DMS153 (cell line): ENCODE measurements at regions not wholly inside any gene's neighbourhood (a gene's known extent, or its start where the extent isn't known, plus 50 kb on each side); places are given as distances from the start of the nearest gene placed in this dataset.

Experiments used
- DNase-seq: peaks from one replicate; lab custom pipeline; 2025; lab: John Stamatoyannopoulos, UW

DNA sequence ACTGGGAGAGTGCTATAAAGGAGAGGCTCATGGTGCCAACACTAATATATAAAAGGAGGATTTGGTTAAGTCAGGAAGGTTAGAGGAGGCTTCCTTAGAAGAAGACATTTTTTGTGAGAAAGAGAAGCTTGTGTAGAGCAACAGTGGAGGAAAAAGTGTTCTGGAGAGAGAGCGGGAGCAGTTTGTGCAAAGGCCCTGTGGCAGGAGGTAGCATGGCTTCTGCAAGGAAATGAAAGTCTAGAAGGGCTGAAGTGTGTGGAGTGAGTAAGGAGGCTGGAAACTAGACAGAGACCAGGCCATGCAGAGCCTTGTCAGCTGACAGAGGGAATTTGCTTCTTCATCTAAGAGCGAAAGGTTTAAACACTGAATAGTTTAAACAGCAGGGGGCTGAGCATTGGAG, 64.4 kb upstream of the ARAP3 start:
- DNase-seq: no peak

DNA sequence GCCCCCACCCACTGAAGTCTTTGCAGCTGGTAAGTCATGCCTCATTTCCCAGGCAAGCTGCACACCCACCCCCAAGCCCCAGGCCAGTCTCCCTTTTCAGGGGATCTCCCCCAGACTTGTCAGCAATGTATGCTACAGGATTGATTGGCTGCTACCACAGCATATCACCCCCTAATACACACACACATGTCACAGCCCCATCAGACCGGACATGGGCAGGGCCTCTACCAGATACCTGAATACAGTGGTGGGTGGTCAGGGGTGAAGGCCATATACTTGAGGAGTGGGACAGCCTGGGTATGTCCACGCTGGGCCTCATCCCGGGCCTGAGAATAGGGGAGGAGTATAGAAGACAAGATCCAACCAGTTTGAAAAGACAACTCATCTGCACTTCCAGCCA, 63.4 kb upstream of the ARAP3 start:
- no peak for DNase-seq

DNA sequence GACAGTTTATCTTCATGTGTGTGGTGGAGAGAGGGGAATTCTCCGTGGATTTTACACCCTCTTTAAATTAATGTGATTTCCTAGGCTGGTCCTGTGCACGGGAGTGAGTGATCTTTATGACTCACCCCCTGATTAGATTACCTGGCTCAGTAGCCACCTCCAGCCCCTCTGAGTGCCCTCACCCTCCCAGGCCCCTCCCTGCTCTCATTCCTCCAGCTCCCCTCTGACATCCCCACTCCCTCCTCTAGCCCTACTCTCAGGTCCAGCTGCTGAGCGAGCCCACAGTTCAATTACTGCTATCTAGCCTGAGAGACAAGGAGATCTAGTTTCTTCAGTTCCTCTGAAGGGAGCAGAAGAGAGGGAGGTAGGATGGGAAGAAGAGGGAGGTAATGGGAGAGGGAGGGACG, 61.8 kb upstream of the ARAP3 start:
- DNase-seq: no peak

DNA sequence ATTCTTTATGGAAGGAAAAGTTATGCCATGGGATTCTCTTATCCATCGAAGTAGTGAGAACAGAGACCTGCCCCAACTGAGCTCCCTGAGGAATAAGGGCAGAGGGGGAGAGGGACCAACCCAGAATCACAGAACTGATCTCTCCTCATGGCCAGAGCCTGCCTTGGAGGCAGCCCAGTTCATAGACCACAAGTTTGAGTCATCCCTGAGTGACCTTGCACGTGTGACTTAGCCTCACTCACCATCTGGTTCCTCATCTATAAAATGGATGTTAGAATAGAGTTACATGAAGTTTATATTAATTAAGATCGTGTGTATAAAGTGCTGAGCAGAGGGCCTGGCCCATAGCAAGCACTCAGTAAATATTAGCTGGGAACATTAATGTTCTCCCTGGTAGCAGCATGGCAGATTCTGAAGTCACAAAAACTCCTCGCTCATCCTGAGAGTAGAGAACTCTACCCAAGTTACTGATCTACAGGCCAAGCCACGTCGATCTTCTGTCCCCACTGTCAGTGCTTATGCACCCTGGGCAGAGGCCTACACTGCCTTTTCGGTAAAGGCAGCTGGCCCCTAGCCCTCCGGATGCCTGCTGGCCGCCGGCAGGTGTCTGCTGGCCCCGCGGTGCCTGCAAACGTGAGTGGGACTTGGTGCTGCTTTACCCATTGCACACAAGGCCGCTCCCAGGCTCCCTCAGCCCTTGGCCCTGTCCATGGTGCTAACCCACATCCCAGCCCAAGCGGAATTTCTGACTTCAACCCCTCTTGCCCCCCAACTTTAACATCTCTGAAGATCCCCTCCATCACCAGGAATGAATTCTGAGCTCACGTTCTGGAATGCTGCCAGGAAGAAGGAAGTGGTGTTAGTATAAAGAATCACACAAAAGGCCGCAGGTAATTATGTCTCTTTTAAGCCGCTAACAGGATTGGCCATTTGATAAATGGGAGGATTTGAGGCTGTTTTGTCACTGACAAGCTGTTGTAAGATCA, 61.1 kb upstream of the ARAP3 start:
- no peak for DNase-seq

DNA sequence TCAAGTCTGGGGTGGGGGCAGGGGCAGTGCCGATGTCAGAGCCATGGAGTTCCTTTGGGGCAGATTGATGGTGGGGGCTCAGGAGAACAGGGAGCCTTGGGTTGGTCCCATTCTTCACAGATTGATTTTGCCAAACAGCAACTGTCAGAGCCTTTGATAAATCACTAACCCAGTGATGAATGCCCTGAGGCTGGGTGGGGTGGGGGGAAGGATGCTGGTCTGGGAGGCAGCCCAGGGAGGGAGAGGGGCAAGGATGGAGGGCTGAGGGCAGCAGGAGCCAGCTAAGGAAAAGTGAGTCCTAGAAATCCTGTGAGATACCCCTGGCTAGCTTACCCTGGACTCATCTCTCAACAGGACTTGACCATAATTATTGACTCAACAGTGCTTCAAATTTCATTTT, 60.1 kb upstream of the ARAP3 start:
- no peak for DNase-seq

DNA sequence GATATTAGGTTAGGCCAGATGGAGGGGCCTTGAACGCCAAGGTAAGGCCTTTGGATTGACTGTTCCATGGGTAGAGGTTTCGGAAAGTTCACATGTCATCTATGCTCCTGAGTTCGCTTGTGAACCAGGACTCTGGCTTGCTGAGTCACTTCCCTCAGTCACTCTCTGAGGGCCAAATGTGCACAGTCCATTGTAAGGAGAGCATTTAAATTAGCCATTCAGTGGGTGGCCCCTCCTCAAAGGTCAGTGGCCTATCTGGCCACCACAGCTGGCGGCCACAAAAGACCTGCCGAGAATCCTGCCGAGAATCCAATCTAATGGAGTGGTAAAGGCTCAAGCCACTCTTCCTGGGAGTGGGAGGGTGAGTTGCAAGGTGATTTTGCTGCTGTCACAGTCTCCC, 58.9 kb upstream of the ARAP3 start:
- DNase-seq: no peak

DNA sequence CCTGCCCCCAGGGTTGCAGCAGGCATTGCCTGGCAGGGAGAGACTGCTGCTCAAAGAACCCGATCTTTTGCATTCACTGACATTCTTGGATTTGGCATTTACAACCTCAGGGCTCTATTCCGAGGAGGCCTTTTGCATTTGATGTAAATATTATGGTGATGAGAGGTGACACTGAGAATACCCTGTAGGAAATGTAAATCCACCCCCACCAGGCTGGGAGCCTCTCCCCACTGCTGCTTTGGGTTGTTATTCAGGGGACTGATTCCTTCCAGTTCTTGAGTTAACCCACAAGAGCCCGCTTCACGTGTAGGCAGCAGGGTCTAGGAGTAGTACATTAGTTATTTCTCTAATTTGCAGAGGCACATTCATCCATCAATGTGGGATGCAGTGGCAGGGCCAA, 55.5 kb upstream of the ARAP3 start:
- DNase-seq: no peak

DNA sequence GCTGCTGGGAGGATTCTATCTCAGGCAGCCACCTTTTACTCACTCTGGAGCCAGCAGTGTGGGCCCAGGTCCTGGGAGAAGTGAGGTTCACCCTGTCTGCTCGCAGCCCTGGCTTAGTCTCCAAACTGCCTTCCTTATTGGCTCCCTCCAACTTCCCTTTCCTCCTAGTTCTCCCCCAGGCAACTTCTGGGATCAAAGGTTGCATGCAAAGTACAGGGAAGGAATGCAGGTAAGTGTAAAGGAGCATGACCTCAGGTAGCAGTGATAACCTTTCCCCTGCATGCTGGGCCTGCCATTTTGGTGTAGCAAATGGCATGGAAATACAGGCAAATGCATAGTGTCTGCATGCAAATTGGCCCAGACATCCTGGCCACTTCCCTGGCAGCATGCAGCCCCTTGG, 53.8 kb upstream of the ARAP3 start:
- DNase-seq: no peak

DNA sequence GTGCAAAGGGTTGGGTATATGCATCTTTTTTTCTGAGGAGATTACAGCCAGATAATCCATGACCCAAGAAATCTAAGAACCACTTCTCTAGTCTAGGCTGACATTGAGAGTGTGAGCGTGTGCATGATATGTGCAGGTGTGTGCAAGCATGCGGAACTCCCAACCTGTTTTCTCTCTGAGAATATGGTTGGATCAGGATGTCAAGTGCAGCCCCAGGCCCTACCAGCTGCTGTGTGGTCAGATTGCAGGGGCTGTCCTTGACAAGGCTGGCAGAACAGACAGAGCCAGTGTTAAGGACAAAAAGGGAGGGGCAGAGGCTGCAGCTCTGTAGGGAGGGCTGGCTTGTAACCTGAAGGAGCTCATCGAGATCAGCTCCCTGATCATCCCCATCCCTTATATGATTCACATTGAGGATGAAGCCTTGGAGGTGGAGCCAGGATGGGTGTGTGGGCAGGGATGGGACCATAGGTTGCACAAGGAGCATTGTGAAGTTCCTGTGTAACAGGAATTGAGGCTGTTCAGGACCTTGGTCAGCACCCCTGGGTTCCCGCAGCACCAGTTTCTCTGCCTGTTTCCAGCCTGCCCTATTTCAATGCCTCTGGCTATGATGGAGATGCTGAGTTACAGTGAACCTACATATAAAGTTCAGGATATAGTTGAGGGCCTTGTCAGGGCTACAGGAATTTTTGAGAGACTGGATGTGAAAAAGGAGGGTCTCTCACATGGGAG, 52.6 kb upstream of the ARAP3 start:
- DNase-seq: no peak

DNA sequence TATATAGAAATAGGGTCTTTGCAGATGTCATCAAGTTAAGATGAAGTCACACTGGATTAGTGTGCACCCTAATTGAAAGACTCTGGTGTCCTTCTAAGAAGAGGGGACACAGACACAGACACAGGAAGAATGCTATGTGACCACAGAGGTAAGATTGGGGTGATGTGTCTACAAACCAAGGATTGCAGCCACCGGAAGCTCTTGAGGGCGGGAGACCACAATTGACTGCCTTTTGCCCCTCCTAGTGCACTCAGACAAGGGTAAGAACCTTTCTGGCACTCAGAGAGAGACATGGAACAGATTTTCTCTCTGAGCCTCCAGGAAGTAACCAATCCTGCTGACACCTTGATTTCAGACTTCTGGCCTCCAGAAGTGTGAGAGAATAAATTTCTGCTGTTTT, 51.2 kb upstream of the ARAP3 start:
- DNase-seq: no peak

DNA sequence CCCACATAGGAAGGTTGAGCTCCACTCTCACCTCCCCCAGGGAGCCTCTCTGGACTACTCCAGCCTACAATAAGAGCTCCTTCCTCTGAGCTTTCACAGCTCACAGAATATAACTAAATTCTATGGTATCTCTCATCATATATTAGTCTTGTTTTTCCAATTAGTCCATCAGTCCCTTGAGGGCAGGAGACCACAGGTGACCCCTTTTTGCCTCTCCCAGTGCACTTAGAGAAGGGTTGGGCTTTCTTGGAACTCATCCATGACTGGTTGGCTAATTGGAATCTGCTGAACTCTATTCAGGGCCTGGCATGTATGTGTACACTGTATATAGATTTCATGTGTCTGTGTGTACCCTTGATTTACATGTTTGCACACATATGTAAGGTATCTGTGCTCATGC, 50.4 kb upstream of the ARAP3 start:
- DNase-seq: no peak
